ENCODE measurements at regions not wholly inside any gene's neighbourhood (a gene's known extent, or its start where the extent isn't known, plus 50 kb on each side); places are given as distances from the start of the nearest gene placed in this dataset.

DNA sequence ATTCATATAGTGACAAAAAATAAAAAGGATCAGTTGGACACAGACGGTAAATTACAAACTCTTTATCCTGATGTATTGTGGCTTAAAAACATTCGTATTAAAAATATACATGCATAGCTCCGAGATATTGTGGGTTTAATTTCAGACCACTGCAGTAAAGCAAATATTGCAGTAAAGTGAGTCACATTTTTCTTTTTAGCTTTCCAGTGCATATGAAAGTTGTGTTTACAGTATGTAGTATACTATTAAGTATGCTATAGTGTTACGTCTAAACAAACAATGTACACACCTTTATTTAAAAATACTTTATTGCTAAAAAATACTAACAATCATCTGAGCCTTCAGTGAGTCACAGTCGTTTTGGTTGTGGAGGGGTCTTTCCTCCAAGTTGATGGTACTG lies 551.8 kb downstream of the CETN3 start:
- TF ChIP-seq TOX (CRISPR knock-in tag; IDR thresholded peaks at IDR 0.05; ENCODE audit: borderline replicate concordance) (no peak), ZNF8 (CRISPR knock-in tag; IDR thresholded peaks at IDR 0.05) (no peak), OSR1 (CRISPR knock-in tag; IDR thresholded peaks at IDR 0.05) (no peak), TCF4 (CRISPR knock-in tag; IDR thresholded peaks at IDR 0.05; ENCODE audit: borderline replicate concordance) (no peak), SNAI2 (CRISPR knock-in tag; IDR thresholded peaks at IDR 0.05) (no peak), PPARA (CRISPR knock-in tag; IDR thresholded peaks at IDR 0.05; ENCODE audit: borderline replicate concordance) (no peak), ZC3H10 (CRISPR knock-in tag; IDR thresholded peaks at IDR 0.05) (no peak), ISL1 (CRISPR knock-in tag; IDR thresholded peaks at IDR 0.05) (no peak), CREB5 (CRISPR knock-in tag; IDR thresholded peaks at IDR 0.05; ENCODE audit: low read depth) (no peak), ZFP30 (CRISPR knock-in tag; IDR thresholded peaks at IDR 0.05) (no peak), ZNF565 (CRISPR knock-in tag; conservative IDR thresholded peaks at IDR 0.05; ENCODE audit: low read depth) (no peak), ZNF70 (CRISPR knock-in tag; IDR thresholded peaks at IDR 0.05) (no peak), PATZ1 (CRISPR knock-in tag; IDR thresholded peaks at IDR 0.05; ENCODE audit: borderline replicate concordance) (no peak)
- TF ChIP-seq, protein P1, sequence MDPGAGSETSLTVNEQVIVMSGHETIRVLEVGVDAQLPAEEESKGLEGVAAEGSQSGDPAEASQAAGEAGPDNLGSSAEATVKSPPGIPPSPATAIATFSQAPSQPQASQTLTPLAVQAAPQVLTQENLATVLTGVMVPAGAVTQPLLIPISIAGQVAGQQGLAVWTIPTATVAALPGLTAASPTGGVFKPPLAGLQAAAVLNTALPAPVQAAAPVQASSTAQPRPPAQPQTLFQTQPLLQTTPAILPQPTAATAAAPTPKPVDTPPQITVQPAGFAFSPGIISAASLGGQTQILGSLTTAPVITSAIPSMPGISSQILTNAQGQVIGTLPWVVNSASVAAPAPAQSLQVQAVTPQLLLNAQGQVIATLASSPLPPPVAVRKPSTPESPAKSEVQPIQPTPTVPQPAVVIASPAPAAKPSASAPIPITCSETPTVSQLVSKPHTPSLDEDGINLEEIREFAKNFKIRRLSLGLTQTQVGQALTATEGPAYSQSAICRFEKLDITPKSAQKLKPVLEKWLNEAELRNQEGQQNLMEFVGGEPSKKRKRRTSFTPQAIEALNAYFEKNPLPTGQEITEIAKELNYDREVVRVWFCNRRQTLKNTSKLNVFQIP (CRISPR knock-in tag; IDR thresholded peaks at IDR 0.05; ENCODE audit: borderline replicate concordance, low read depth): no peak
- TF ChIP-seq, protein P2, sequence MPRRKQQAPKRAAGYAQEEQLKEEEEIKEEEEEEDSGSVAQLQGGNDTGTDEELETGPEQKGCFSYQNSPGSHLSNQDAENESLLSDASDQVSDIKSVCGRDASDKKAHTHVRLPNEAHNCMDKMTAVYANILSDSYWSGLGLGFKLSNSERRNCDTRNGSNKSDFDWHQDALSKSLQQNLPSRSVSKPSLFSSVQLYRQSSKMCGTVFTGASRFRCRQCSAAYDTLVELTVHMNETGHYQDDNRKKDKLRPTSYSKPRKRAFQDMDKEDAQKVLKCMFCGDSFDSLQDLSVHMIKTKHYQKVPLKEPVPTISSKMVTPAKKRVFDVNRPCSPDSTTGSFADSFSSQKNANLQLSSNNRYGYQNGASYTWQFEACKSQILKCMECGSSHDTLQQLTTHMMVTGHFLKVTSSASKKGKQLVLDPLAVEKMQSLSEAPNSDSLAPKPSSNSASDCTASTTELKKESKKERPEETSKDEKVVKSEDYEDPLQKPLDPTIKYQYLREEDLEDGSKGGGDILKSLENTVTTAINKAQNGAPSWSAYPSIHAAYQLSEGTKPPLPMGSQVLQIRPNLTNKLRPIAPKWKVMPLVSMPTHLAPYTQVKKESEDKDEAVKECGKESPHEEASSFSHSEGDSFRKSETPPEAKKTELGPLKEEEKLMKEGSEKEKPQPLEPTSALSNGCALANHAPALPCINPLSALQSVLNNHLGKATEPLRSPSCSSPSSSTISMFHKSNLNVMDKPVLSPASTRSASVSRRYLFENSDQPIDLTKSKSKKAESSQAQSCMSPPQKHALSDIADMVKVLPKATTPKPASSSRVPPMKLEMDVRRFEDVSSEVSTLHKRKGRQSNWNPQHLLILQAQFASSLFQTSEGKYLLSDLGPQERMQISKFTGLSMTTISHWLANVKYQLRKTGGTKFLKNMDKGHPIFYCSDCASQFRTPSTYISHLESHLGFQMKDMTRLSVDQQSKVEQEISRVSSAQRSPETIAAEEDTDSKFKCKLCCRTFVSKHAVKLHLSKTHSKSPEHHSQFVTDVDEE (CRISPR knock-in tag; IDR thresholded peaks at IDR 0.05): no peak
- no peak for ATAC-seq

DNA sequence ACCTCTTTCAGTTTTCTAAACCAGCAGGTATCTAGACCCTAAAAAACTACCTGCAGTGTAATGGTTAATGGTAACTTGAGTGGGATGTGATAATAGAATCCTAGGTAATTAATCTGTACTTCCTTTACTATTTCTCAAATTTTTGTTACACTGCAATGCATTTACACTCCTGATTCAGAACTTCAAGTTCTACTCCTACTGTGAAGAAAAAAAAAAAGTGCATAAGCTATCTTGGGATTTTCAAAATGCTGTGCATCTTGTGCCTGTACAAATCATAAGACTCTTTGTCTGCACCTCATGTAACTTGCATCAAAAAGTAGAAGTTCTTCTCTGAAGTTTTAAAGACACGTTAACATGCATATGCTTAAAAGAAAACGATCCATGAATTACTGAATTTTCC lies 554.1 kb downstream of the CETN3 start:
- ATAC-seq: no peak
- TF ChIP-seq ZC3H10 (CRISPR knock-in tag; IDR thresholded peaks at IDR 0.05) (no peak), TOX (CRISPR knock-in tag; IDR thresholded peaks at IDR 0.05; ENCODE audit: borderline replicate concordance) (no peak), TCF4 (CRISPR knock-in tag; IDR thresholded peaks at IDR 0.05; ENCODE audit: borderline replicate concordance) (no peak), GLIS3 (CRISPR knock-in tag; IDR thresholded peaks at IDR 0.05) (no peak), ZFP30 (CRISPR knock-in tag; IDR thresholded peaks at IDR 0.05) (no peak), RARB (CRISPR knock-in tag; IDR thresholded peaks at IDR 0.05) (no peak), ZNF8 (CRISPR knock-in tag; IDR thresholded peaks at IDR 0.05) (no peak), ESRRG (CRISPR knock-in tag; IDR thresholded peaks at IDR 0.05) (no peak), ISL1 (CRISPR knock-in tag; IDR thresholded peaks at IDR 0.05) (no peak), CREB5 (CRISPR knock-in tag; IDR thresholded peaks at IDR 0.05; ENCODE audit: low read depth) (no peak), PATZ1 (CRISPR knock-in tag; IDR thresholded peaks at IDR 0.05; ENCODE audit: borderline replicate concordance) (no peak), ZFP3 (CRISPR knock-in tag; IDR thresholded peaks at IDR 0.05) (no peak), ZNF565 (CRISPR knock-in tag; conservative IDR thresholded peaks at IDR 0.05; ENCODE audit: low read depth) (no peak), SNAI2 (CRISPR knock-in tag; IDR thresholded peaks at IDR 0.05) (no peak)
- TF ChIP-seq, protein P1 (CRISPR knock-in tag; IDR thresholded peaks at IDR 0.05; ENCODE audit: borderline replicate concordance, low read depth): no peak
- TF ChIP-seq, protein P2 (CRISPR knock-in tag; IDR thresholded peaks at IDR 0.05): no peak
